H1 (cell line): ENCODE measurements at regions not wholly inside any gene's neighbourhood (a gene's known extent, or its start where the extent isn't known, plus 50 kb on each side); places are given as distances from the start of the nearest gene placed in this dataset.

ENCODE experiments used
- CTCF ChIA-PET: fragments of 300-600 bp; sonication (Branson Sonifier 250); formaldehyde crosslinking; loops from one replicate; lab custom pipeline; 2021; ENCODE audit not compliant: partially characterized antibody; lab: Charles Lee
- POLR2A ChIA-PET: fragments of 300-600 bp; sonication (Branson Sonifier 250); formaldehyde crosslinking; loops from one replicate; lab custom pipeline; 2021; ENCODE audit warnings: inconsistent platforms; ENCODE audit not compliant: partially characterized antibody; lab: Charles Lee
- DNase-seq, 2 experiments: peaks; one replicate each; pipeline versions ENCODE4 v3.0.0 to v3.0.0-alpha.2; 2010 to 2022; ENCODE audit warnings: low spot score in 2 of 2, low read depth in 1 of 2, mixed read lengths in 1 of 2
- FAIRE-seq: peaks from 2 replicates; lab custom pipeline; 2011; peaks lifted over from hg19 to GRCh38; lab: Jason Lieb, UNC
- H2AFZ ChIP-seq: 2 replicates; pipeline ENCODE4 v1.8.1; 2012; ENCODE audit warnings: low read length, inconsistent platforms
- H2AK5ac ChIP-seq: 2 replicates; pipeline ENCODE4 v1.6.1; 2013; ENCODE audit warnings: low read depth, low read length
- H2BK120ac ChIP-seq: replicated peaks from 2 replicates; pipeline ENCODE3; 2013; ENCODE audit warnings: low read depth, low read length, inconsistent platforms
- H2BK12ac ChIP-seq: 2 replicates; pipeline ENCODE4 v1.6.1; 2013; ENCODE audit warnings: low read depth, low read length
- H2BK15ac ChIP-seq: 2 replicates; pipeline ENCODE4 v1.6.1; 2013; ENCODE audit warnings: low read length
- H2BK20ac ChIP-seq: 2 replicates; pipeline ENCODE4 v1.6.1; 2013; ENCODE audit warnings: low read length
- H2BK5ac ChIP-seq: 2 replicates; pipeline ENCODE4 v1.6.1; 2013; ENCODE audit warnings: low read depth, low read length
- H3K14ac ChIP-seq: 2 replicates; pipeline ENCODE4 v1.6.1; 2013; ENCODE audit warnings: inconsistent platforms; ENCODE audit not compliant: insufficient read length
- H3K18ac ChIP-seq: 2 replicates; pipeline ENCODE4 v1.6.1; 2013; ENCODE audit warnings: low read length; ENCODE audit errors: extremely low read depth
- H3K23ac ChIP-seq: 2 replicates; pipeline ENCODE4 v1.6.1; 2013; ENCODE audit warnings: inconsistent platforms; ENCODE audit not compliant: insufficient read length
- H3K23me2 ChIP-seq: 2 replicates; pipeline ENCODE4 v1.6.1; 2013; ENCODE audit warnings: low read depth, low read length
- H3K27ac ChIP-seq: 2 replicates; pipeline ENCODE4 v1.6.1; 2011; ENCODE audit warnings: low read depth, low read length, inconsistent platforms
- H3K27me3 ChIP-seq, 4 experiments: replicated peaks in 1 of 4; 1 replicate in 1 of 4; 2 replicates in 3 of 4; pipeline versions ENCODE4 v1.6.1 to v1.8.1; 2011 to 2013; ENCODE audit warnings: low read length in 3 of 4, mild to moderate bottlenecking in 3 of 4, inconsistent platforms in 2 of 4, mixed read lengths in 2 of 4, moderate library complexity in 1 of 4; ENCODE audit not compliant: control insufficient read depth in 3 of 4, insufficient read depth in 3 of 4; ENCODE audit errors: extremely low read depth in 1 of 4
- H3K36me3 ChIP-seq, 4 experiments: 2 replicates each; pipeline versions ENCODE4 v1.6.1 to v1.8.1; 2011 to 2013; ENCODE audit warnings: mild to moderate bottlenecking in 4 of 4, low read length in 3 of 4, moderate library complexity in 2 of 4, control low read depth in 1 of 4, inconsistent platforms in 1 of 4; ENCODE audit not compliant: insufficient read depth in 4 of 4, control insufficient read depth in 2 of 4
- H3K4ac ChIP-seq: replicated peaks from 2 replicates; pipeline ENCODE3; 2013; ENCODE audit warnings: low read length, low read depth, mixed read lengths, inconsistent platforms; ENCODE audit not compliant: insufficient read length
- H3K4me1 ChIP-seq, 4 experiments: replicated peaks in 1 of 4; 1 replicate in 1 of 4; 2 replicates in 3 of 4; pipeline versions ENCODE4 v1.6.1 to v1.8.1; 2011 to 2013; ENCODE audit warnings: low read length in 3 of 4, inconsistent platforms in 2 of 4, mixed read lengths in 1 of 4; ENCODE audit not compliant: insufficient read depth in 4 of 4, control insufficient read depth in 3 of 4
- H3K4me2 ChIP-seq, 2 experiments: 2 replicates each; pipeline versions ENCODE4 v1.6.1 to v1.8.1; 2011 to 2013; ENCODE audit warnings: low read depth in 2 of 2, low read length in 2 of 2, control low read depth in 1 of 2, inconsistent platforms in 1 of 2, mild to moderate bottlenecking in 1 of 2; ENCODE audit not compliant: insufficient read depth in 1 of 2
- H3K4me3 ChIP-seq, 4 experiments: fragments of 200-600, 300-600 bp in 1 of 4; sonication (generic), shearing (Covaris generic), sonication (Bioruptor Twin) in 1 of 4; 2 replicates each; pipeline versions ENCODE4 v1.5.1 to v1.8.1; 2011 to 2016; ENCODE audit warnings: low read length in 4 of 4, low read depth in 3 of 4, control low read depth in 2 of 4, inconsistent platforms in 2 of 4, mild to moderate bottlenecking in 2 of 4, mixed read lengths in 1 of 4, moderate library complexity in 1 of 4; ENCODE audit not compliant: insufficient read depth in 2 of 4; ENCODE audit errors: extremely low read depth in 1 of 4
- H3K56ac ChIP-seq: replicated peaks from 2 replicates; pipeline ENCODE3; 2013; ENCODE audit warnings: low read depth, mild to moderate bottlenecking, mixed read lengths, low read length, inconsistent platforms; ENCODE audit not compliant: insufficient read length
- H3K79me1 ChIP-seq: 2 replicates; pipeline ENCODE4 v1.6.1; 2013; ENCODE audit warnings: low read depth, low read length, control low read depth
- H3K79me2 ChIP-seq, 2 experiments: 2 replicates each; pipeline versions ENCODE4 v1.6.1 to v1.8.1; 2012 to 2013; ENCODE audit warnings: low read length in 2 of 2, mild to moderate bottlenecking in 2 of 2, inconsistent platforms in 1 of 2; ENCODE audit not compliant: insufficient read depth in 2 of 2, control insufficient read depth in 1 of 2
- H3K9ac ChIP-seq, 4 experiments: replicated peaks in 1 of 4; 1 replicate in 1 of 4; 2 replicates in 3 of 4; pipeline versions ENCODE4 v1.6.1 to v1.8.1; 2011 to 2013; ENCODE audit warnings: low read depth in 3 of 4, low read length in 3 of 4, control low read depth in 2 of 4, mild to moderate bottlenecking in 2 of 4, moderate library complexity in 2 of 4, inconsistent platforms in 1 of 4; ENCODE audit errors: extremely low read depth in 1 of 4
- H3K9me3 ChIP-seq, 2 experiments: 2 replicates each; pipeline versions ENCODE4 v1.6.1 to v1.8.1; 2012 to 2013; ENCODE audit warnings: mild to moderate bottlenecking in 2 of 2, moderate library complexity in 2 of 2, control low read depth in 1 of 2, inconsistent platforms in 1 of 2, low read depth in 1 of 2, low read length in 1 of 2, mixed read lengths in 1 of 2; ENCODE audit not compliant: insufficient read depth in 2 of 2
- H4K20me1 ChIP-seq, 2 experiments: replicated peaks in 1 of 2; 2 replicates each; pipeline versions ENCODE3 to v1.8.1; 2011 to 2013; ENCODE audit warnings: inconsistent platforms in 2 of 2, low read length in 2 of 2, mild to moderate bottlenecking in 1 of 2; ENCODE audit not compliant: insufficient read depth in 2 of 2, control insufficient read depth in 1 of 2
- H4K5ac ChIP-seq: 2 replicates; pipeline ENCODE4 v1.6.1; 2013; ENCODE audit warnings: low read length, low read depth, mixed read lengths, inconsistent platforms; ENCODE audit not compliant: insufficient read length
- H4K8ac ChIP-seq: 2 replicates; pipeline ENCODE4 v1.8.0; 2013; ENCODE audit warnings: mild to moderate bottlenecking, moderate library complexity, low read length, inconsistent platforms; ENCODE audit not compliant: insufficient read depth; ENCODE audit errors: extremely low read depth
- H4K91ac ChIP-seq: replicated peaks from 2 replicates; pipeline ENCODE3; 2013; ENCODE audit warnings: low read length, mixed read lengths, inconsistent platforms; ENCODE audit not compliant: insufficient read length
- ATF3 ChIP-seq: IDR thresholded peaks from 2 replicates; pipeline ENCODE4 v1.6.1; 2011; ENCODE audit warnings: low read depth, mild to moderate bottlenecking, low read length; ENCODE audit not compliant: insufficient read depth
- BCL11A ChIP-seq, 2 experiments: IDR thresholded peaks; one replicate each; pipeline ENCODE4 v1.6.1; 2011; ENCODE audit warnings: low read depth in 2 of 2, low read length in 2 of 2, mild to moderate bottlenecking in 2 of 2
- BRCA1 ChIP-seq: IDR thresholded peaks from 2 replicates; pipeline ENCODE4 v1.6.1; 2012; ENCODE audit warnings: low read depth, low read length, improper control_type of control experiment
- CTBP2 ChIP-seq: IDR thresholded peaks from 2 replicates; pipeline ENCODE4 v1.7.0; 2011; ENCODE audit warnings: borderline replicate concordance, mild to moderate bottlenecking, moderate library complexity, mixed read lengths, low read length; ENCODE audit not compliant: insufficient read depth, insufficient read length
- EP300 ChIP-seq, 2 experiments: IDR thresholded peaks; 1 replicate in 1 of 2; 2 replicates in 1 of 2; pipeline ENCODE4 v1.6.1; 2011 to 2012; ENCODE audit warnings: low read depth in 2 of 2, low read length in 2 of 2, mild to moderate bottlenecking in 2 of 2, borderline replicate concordance in 1 of 2, inconsistent platforms in 1 of 2, moderate library complexity in 1 of 2
- KDM1A ChIP-seq: fragments of 200-600, 300-600 bp; sonication (generic); IDR thresholded peaks from 2 replicates; pipeline ENCODE4 v1.7.1; 2016; ENCODE audit warnings: mild to moderate bottlenecking, low read length, borderline replicate concordance
- NRF1 ChIP-seq: IDR thresholded peaks from 2 replicates; pipeline ENCODE4 v1.6.1; 2011; ENCODE audit warnings: mild to moderate bottlenecking, low read depth, low read length, improper control_type of control experiment
- PHF8 ChIP-seq: fragments of 200-600 bp; sonication (generic); conservative IDR thresholded peaks from 2 replicates; pipeline ENCODE4 v1.7.1; 2012; ENCODE audit warnings: low read depth, mild to moderate bottlenecking, inconsistent platforms, low read length, moderate library complexity
- POU5F1 ChIP-seq: IDR thresholded peaks from 2 replicates; pipeline ENCODE4 v1.6.1; 2011; ENCODE audit warnings: low read depth, mild to moderate bottlenecking, low read length, moderate library complexity
- RBBP5 ChIP-seq: IDR thresholded peaks from 2 replicates; pipeline ENCODE4 v1.7.1; 2012; ENCODE audit warnings: low read depth, mild to moderate bottlenecking, inconsistent platforms, low read length, moderate library complexity, borderline replicate concordance
- SAP30 ChIP-seq: fragments of 300-600 bp; sonication (generic); IDR thresholded peaks from 2 replicates; pipeline ENCODE4 v1.7.1; 2012; ENCODE audit warnings: low read length, moderate library complexity, mild to moderate bottlenecking, inconsistent platforms; ENCODE audit not compliant: insufficient read depth, insufficient replicate concordance
- SP1 ChIP-seq: IDR thresholded peaks from 2 replicates; pipeline ENCODE4 v1.6.1; 2011; ENCODE audit warnings: low read depth, low read length
- TBP ChIP-seq: IDR thresholded peaks from 2 replicates; pipeline ENCODE4 v1.6.1; 2011; ENCODE audit warnings: low read depth, low read length, improper control_type of control experiment
- YY1 ChIP-seq: IDR thresholded peaks from 2 replicates; pipeline ENCODE4 v1.6.1; 2011; ENCODE audit warnings: low read depth, mild to moderate bottlenecking, low read length
- WGBS, 2 experiments: shearing (Covaris generic) in 1 of 2; methylation state at CpG; one replicate each; pipeline versions ENCODE4 v1.1.6 to v1.1.7; 2013 to 2015; ENCODE audit warnings: low lambda C conversion rate in 2 of 2, mixed read lengths in 2 of 2, inconsistent platforms in 1 of 2, low coverage in 1 of 2, missing lambda C conversion rate in 1 of 2; ENCODE audit not compliant: insufficient replicate concordance in 2 of 2, insufficient coverage in 1 of 2, insufficient read length in 1 of 2; ENCODE audit errors: extremely low coverage in 1 of 2, missing lambda C conversion rate in 1 of 2; 5-methylcytosine and 5-hydroxymethylcytosine counted together

- Histone ChIP-seq H3K9me3 (no peaks in the 10 kb centered on the region), H2AK5ac (no peak overlapping the region), H3K9ac (no peak overlapping the region), H2BK12ac (no peak overlapping the region), H2BK5ac (no peak overlapping the region), H3K79me2 (no peaks in the 10 kb centered on the region), H4K8ac (no peak overlapping the region), H3K14ac (no peak overlapping the region), H3K27me3 (no peaks in the 10 kb centered on the region), H3K4me1 (no peaks in the 10 kb centered on the region; a peak in 2 of 7 replicates), H3K27ac (no peak overlapping the region), H4K91ac (no peak overlapping the region), H2BK15ac (no peak overlapping the region), H3K36me3 (no peaks in the 10 kb centered on the region), H3K4ac (no peak overlapping the region), H3K23ac (no peak overlapping the region), H2AFZ (no peak overlapping the region), H3K79me1 (no peaks in the 10 kb centered on the region), H3K18ac (no peak overlapping the region), H3K4me3 (no peak overlapping the region), H3K56ac (no peak overlapping the region), H4K5ac (no peak overlapping the region), H2BK120ac (no peak overlapping the region), H4K20me1 (no peaks in the 10 kb centered on the region), H3K23me2 (no peaks in the 10 kb centered on the region), H3K4me2 (no peak overlapping the region), H2BK20ac (no peak overlapping the region)
- CTCF ChIA-PET: interaction anchor here (1.3 to 2.4 kb wide), 3 partner anchors 9 to 16 kb away, joined by 3 to 11 read pairs (median 3); no protein-coding TSS in a partner anchor
- 100% methylated on average over 1 of the region's 1 CpG; no CpG with 5 or more reads in 1 of the 2 experiments for WGBS, 2 experiments
- POLR2A ChIA-PET: no interaction called here
- FAIRE-seq (no peak), DNase-seq (no peak)
- TF ChIP-seq TBP: no peak
- no peak for TF ChIP-seq YY1
- TF ChIP-seq PHF8: no peak
- no peak for TF ChIP-seq BRCA1
- no peak for TF ChIP-seq POU5F1
- TF ChIP-seq BCL11A (IDR thresholded peaks at IDR 0.05; ENCODE audit: low read depth in 2 of 2, low read length in 2 of 2): no peak
- TF ChIP-seq EP300 (IDR thresholded peaks at IDR 0.05; ENCODE audit: borderline replicate concordance in 1 of 2, low read depth in 2 of 2, low read length in 2 of 2): no peak
- TF ChIP-seq NRF1: no peak
- no peak for TF ChIP-seq SAP30
- no peak for TF ChIP-seq ATF3
- TF ChIP-seq SP1: no peak
- TF ChIP-seq KDM1A: no peak
- TF ChIP-seq RBBP5: no peak
- TF ChIP-seq CTBP2: no peak
These were observed 73.8 kb upstream of the CHCHD3 start for GRCh38 chr7:133155642-133156041.
